GM18517 (cell line): ENCODE measurements at regions not wholly inside any gene's neighbourhood (a gene's known extent, or its start where the extent isn't known, plus 50 kb on each side); places are given as distances from the start of the nearest gene placed in this dataset.

ENCODE experiments used
- ATAC-seq: cut with Tn5 transposase; IDR thresholded peaks from one replicate; pipeline ENCODE4 v1.9.1; 2021; ENCODE audit warnings: mild to moderate bottlenecking, moderate library complexity; ENCODE audit not compliant: unreplicated experiment

DNA sequence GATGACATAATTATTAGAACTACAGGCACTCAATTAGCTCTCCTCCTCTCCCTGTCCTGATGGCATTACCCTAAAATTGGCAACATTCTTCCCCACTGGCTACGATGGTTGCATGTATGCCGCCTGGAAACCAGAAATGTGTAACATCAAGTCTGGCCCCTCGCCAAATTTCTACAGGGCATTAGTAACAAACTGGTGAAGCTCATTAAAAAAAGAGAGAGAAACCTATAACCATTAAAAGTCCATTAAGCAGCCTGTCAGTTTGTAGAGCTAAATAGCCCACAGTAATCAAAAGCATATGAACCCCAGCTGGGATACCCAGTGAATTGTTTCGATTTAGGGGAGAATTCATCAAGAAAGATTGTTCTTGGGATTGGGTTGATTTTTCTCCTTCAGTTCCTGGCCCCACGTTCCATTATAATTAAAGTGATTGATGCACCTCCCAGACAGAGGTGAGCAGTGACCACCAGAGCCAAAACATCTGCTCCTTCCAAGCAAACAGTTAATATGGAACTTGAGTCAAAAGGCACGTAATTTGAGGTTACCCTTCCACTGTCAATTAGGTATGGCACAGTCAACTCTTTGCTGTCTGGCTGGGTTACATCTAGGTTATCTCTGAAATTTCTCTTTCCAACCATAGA is 208.6 kb downstream of the C1D start:
- ATAC-seq: no peak

DNA sequence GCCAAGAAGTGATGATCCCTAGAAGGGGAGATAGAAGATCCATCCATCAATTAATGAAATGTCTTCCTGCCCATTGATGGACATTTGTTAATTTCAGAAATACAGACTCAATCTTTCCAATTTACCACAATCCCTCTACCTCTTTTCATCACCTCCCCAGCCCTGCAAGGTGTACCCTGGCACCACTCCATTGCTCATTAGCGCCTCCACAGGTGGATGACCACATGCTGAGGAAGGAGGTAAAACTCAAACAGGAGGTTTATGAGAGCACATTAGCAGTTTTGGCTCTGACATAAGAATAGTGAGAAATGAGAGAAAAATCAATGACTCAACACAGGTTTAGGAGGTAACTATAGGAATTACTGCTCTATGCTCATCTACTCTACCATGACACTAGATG is 208.0 kb downstream of the C1D start:
- ATAC-seq: no peak

DNA sequence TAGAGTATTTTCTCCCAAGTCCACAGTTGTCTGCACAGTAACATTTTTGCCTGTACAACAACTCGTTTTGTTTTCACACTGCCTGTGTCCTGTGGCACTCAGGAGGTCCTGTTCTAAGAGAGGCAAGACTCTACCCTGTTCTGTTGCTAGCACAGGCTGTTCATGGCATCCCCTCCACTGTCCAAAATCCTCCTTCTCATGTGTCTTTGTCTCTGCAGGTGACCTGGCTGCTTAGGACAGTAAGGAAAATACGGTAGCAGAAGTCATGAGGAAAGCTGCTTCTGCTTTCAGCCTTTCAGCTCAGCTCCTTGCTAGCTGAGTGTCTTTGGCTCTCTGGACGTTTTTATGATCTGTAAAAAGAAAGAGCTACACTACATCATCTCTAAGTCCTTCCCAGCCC is 205.9 kb downstream of the C1D start:
- ATAC-seq: no peak

DNA sequence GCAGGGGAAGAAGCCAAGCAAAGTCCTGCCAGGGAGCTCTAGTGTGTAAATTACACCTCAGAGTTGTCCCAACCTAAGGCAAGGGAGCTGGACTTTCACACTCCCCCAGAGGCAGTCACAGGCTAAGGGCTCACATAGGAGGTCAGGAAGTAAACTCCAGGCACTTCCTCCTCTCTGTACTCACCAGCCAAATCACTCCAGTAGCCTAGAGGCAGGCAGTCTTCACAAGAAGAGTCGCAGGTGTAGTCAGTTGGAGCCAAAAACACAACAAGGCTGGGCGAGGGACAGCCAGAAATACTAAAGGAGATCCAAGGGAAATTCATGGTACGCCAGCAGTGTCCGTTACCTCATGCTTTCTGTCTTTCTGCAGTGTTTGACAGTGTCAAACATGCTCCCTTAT is 205.0 kb downstream of the C1D start:
- ATAC-seq: no peak

DNA sequence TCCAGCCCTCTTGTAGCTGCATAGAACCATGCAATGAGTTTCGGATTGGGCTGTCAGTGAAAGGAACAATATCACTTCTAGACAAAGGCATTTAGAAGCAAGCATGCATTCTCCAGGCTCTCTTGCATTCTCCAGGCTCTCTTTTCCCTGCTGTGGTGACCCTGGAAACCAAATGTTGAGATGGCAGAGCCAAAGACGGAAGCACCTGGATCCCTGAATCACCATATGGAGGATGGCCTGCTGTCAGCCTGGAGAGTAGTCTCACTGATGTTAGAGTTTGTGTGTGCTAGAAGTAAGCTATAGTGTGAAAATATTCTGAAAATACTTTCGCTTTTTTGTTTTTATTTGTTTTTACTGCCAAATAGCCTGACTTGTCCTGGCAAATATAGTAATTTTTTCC is 203.9 kb downstream of the C1D start:
- no peak for ATAC-seq

DNA sequence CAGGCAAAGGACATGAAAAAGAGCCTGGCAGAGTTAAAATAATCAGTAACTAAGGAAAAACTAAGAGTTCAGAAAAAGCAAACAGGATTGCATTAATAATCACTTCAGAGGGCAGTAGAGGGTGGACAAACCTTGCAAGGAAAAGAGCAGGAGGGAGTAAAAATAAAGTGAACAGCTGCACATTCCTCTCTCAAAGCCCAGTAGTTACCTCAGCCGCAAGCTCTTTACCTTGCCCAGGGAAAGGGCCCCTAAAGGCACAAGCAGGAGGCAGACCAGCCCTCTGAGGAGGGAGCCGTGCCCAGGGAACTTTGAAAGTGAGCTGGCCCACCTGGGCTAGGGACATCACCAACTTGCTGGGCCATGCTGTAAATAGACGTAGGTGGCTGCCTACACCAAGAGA is 196.9 kb downstream of the C1D start:
- ATAC-seq: no peak

DNA sequence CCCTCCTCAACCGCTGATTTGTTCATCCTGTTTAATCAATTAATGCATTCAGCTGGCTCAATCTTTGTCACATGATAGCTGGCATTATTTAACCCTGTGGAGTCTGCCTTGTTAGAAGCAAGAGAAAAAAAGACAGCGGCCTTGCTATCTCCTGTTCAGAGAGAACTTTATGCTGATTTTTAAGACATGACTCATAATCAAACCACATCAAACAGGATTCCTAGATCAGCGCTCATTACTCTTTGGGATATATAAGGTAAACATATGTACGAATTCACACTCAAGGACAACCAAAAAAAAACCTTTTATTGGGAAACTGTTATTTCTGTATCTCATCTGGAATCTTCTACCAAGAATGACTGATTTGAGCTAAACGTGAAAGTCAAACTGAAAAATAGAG is 195.1 kb downstream of the C1D start:
- no peak for ATAC-seq

DNA sequence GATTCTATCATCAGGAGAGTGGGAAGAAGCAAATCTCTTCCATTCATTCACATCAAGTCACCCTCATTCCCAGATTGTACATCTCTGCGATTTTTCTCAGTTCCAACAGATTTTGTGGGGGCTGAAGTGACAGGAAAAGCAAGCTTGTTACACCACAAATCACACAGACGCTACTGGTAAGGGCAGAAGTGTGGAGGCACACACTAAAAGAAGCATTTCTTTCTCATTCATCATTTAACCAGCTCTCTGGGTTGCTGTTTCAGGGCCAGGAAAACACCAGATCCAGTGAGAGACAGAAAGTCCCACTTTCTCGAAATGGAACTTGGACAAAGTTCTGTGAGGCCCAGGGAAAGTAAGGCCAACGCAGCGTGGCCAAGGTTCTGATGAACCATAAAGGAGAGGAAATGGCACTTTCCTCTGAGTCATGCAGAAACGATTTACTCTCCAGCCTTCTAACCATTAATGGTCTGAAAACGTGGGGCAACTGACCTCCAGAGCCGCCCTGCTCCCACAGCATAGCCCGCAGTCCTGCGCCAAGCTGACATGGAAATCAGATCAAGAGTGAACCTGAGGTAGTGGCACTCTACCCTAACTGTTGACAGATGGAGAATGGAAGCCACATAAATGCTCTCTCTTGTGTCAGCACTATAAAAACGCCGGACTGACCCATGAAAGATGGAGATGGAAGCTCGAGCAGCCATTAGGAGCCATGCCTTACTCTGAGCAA is 191.0 kb downstream of the C1D start:
- no peak for ATAC-seq

DNA sequence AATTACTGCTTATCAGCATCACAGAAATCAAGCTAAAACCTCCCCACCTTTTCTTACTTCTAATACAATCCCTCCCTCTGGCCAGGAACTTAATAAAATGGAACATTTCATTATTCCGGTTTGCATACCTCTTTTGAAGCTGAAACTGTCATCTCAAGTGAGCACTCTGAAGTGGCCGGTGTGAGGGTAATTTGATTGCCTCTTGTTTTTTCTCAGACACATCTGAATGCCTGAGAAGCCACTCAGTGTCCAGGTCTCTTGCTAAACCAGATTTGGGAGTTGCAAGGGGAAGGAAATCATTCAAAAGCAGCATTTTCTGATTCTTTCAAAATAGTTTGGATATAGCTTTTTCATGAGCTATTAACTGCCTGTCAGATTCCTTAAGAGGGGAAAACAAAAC is 190.3 kb downstream of the C1D start:
- ATAC-seq: no peak

DNA sequence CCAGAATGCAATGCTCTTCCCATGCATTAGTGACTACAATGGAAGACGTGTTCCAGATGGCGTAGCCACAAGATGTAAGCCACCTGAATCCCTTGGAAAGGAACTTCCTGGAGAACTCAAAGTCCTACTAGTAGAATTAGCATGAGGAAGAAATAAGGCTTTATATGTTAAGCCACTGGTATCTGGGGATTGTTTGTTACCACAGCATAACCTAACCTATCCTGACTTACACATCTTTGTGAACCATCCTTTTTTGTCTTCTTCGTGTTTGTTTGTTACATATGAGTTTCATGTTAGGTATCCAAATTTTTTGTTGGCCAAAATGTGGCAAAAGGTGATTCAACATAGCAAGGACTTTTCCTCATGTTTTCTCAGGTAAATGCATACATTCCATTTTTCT is 188.9 kb downstream of the C1D start:
- ATAC-seq: no peak

DNA sequence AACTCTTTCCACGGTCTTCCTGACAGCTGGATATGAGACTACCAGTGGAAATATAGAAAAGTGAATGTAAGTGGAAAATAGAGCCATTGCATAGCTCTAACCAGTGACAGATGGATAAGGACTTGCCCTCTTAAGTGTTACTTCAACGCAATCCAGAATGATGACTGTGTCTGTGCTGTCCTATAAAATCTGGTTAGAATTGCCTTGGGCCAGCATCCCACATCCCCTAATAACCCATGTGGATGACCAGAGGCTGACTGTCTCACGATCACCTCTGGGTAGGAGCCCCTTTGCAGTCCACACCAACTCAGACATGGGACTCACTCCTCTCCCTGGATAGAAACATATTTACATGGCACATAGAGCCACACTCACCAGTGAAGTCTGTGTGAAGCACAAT is 186.6 kb downstream of the C1D start:
- ATAC-seq: no peak

DNA sequence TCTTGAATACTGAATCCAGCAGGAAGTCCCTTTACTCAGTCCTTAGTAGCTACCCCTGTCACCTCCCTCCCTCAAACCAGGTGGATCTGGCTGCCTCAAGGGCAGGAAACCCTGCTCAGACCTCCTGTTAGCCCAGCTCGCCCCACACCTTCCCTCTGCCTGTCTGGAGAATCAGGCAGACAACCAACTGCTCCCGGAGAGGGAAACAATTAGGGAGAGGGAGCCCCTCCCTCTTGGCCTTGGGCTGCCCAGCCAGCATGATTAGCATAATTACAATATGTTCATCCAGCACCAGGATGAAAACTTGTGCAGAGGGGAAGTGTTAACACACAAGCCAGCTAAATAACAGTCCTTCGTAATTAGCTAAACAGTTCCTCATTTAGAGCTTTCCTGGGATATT is 185.5 kb downstream of the C1D start:
- ATAC-seq: no peak

DNA sequence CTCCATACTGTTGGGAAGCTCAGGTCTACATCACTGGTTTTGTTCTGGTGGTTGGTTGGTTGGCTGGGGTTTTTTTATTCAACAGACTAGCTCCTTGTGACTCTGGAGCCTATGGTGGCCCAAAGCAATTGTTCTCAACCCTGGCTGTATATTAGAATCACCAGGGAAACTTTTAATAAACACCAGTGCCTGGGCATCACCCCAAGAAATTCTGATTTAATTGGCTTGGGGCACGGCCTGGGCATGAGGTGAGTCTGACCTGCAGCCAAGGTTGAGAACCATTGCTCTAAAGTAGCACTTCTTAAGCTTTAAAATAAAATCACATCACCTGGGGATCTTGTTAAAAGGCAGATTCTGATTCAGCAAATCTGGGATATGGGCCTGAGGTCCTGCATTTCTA is 184.1 kb downstream of the C1D start:
- no peak for ATAC-seq

DNA sequence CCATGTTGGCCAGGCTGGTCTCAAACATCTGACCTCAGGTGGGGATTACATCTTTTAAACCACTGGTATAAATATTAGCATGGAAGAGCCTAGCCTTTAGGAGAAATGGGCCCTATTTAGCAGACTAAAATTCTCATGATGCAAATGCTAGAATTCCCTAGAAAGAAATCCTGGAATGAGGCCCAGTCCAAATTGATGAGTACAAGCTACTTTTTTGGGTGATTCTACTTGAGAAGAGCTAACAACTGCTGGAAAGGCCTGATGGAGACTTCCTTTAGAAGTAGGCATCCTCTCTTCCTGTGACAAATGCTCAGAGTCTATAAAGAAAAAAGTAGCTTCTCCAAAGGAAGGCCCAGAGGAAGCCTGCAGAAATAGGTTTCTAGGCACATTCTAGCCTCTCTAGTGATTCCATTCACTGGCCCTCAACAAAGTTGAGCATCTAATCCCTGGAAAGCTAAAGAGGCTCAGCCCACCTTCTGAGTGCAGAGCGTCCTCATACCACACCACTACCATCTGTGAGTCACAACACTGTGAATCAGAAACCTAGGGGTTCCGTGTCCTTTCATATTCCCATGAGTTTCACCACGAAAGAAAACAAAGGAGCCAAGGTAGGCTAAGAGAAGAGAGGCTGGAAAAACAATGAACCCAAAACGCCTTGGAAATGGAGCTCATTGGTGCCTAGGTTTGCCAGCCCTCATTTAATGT is 183.1 kb downstream of the C1D start:
- ATAC-seq: no peak

DNA sequence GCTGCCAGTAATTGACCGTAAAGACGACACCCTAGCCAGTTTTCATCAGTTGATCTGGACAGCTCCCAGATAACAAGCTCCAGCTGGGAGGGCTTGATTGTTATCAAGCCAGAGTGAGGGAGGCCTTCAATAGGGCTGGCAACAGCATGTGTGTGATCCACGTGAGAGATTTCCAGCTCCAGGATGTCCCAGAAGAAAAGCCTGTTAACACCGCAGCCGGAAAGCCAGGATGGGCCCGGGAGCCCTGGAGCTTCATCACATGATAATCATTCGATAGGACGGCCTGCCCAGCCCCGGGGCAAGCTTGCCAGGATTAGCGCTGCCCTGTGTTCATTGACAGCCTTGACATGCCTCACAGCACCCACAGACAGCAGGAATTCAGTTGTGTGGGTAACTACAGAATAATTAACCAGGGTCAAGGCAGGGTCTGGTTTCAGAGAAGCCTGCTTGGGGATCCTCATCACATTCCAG is 182.5 kb downstream of the C1D start:
- no peak for ATAC-seq

DNA sequence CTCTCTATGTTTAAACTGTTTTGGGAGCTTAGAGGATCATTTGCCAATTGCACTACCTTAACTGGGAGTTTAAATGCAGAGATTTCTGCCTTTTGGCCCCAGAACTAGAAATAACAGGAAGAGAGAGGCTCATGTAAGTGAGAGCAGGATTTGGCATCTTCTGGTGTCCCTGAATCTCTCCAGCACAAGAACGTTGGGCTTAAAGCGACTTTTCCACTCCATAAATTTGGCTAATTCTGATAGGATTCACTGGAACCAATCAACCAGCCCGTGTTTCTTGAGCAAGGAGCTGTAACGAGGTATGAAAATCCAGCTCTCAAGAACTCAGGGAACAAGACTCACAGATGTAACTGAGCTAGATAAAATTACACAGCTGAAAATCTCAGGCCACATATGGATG is 181.0 kb downstream of the C1D start:
- ATAC-seq: no peak

DNA sequence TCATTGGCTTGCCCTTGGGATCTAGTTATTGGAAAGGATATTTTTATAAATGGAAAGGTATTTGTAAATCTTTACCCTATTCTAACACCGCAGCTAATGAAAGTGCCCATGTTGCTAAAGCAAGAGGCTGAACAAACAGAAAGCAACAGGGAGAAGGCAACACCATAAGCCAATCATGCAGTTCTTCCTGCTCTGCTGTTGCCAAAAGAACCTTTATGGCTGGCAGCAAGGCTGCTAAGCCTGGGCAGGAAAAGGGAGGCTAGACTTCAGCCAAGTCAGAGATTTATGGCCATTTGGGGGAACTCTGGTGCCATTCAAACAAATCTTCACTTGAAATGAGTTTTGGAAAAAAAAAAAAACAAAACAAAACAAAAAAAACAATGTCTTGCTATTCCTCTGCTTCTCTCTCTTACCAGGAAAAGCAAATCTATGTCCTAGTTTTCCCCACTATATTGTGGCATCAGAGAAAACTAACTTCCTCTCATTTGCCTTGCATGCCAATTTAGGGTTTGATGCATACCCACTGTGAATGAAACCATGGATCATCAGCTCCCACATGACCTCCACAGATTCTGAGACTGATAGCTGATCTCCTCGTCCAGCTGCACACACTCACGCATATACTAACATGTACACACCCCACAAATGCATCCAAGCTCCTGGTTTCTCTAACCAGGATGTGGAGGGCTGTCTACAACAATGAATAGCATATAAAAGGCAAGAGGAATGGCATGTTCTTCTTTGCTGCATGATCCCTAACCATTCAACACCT is 179.3 kb downstream of the C1D start:
- ATAC-seq: no peak

DNA sequence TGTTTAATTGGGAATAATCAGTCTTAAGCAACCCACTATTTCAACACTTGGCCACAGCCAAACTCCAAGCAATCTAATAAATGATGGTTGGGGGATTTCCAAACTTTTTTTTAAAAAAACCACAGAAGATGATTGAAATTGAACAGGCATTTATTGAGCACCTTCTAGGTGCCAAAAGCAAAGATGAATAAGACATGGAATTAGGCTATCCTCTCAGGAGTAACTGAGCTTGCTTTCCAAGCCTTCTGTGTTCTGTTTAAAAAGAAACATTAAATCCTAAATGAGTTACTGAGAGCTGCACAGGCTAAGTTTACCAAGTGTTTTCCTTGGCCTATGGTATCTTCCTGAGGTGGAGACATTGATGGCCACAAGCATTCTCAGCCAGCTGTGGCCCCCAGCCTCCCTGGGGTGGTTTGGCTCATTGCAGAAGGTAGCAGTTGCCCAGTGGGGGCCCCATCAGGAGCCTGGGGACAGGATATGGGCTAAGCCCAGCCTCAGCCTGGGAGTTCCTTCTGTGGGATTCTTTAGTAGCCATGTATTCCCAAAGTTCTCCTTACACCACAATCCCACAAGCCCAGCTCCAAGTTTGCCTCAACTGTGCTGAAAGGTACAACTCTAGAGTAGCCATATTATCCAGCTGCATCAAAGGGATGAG is 174.3 kb downstream of the C1D start:
- no peak for ATAC-seq

DNA sequence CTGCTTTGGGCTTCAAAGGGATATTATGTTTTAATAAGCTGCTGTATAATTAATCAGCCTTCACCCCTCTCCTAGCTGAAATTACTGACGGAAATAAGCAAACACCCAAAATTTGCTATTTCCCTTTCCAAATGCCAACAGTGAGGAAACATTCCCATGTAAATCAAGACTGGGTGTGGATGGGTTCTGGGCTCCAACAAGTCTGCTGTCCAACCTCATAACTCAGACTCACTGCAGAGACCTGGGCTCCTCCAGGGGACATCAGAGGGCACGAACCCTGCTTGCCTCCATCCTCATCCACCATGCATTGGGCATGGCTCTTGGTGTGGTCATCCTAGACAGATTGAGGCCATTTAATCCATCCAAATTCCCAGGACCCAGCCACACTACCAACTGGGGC is 173.7 kb downstream of the C1D start:
- no peak for ATAC-seq

DNA sequence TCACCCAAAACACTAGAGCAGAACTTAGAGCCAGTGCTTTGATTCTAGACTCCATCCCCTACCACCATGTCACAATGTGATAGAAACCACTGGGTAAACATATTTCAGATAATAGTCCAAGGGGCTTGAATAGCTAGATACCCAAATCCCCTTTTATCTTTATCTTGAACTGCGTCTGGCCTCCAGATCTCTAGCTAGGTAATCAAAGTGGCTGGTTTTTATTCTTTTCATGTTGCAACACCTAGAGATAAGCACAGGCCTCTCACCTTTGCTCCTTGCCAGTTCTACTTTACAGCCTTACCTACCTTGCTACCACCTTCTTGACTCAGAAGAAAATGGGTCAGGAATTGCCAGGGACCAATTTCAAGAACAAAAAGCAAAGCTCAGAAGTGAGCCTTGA is 171.2 kb downstream of the C1D start:
- no peak for ATAC-seq

DNA sequence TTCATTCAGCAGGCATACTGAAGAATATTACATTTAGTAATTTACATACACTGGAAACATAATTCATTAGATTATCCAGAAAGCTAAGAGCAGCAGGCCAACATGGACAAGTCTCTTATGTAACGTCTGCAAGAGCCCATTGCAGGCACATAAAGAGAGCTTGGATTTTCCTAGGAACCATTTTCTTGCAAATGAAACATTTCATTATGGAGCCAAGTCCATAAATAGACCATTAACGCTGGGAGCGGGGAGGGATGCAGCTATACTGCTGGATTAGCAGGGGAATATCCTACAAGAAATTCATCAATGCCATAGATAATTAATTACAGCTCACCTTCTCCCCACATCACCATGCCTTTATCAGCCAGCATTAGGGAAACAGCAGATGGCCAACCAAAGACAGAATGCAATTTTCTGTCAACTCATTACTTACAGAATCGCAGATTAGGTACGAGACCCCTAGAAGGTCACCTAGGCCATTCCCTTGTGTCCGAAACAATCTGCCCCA is 170.4 kb downstream of the C1D start:
- ATAC-seq: no peak
